Osteoblast (primary cell): ENCODE measurements at regions not wholly inside any gene's neighbourhood (a gene's known extent, or its start where the extent isn't known, plus 50 kb on each side); places are given as distances from the start of the nearest gene placed in this dataset.

Experiments
- DNase-seq: peaks from one replicate; pipeline ENCODE4 v3.0.0; 2011; ENCODE audit warnings: low spot score, mixed read lengths; ENCODE audit not compliant: insufficient read length; ENCODE audit errors: missing footprints
- H2AFZ ChIP-seq: 2 replicates; pipeline ENCODE4 v1.6.0; 2011; ENCODE audit warnings: mild to moderate bottlenecking, low read length
- H3K27ac ChIP-seq: 2 replicates; pipeline ENCODE4 v1.5.1; 2011; ENCODE audit warnings: mild to moderate bottlenecking, low read depth, low read length, moderate library complexity
- H3K27me3 ChIP-seq: 2 replicates; pipeline ENCODE4 v1.6.0; 2012; ENCODE audit warnings: mild to moderate bottlenecking, control low read depth, inconsistent platforms, low read length, moderate library complexity; ENCODE audit not compliant: insufficient read depth
- H3K36me3 ChIP-seq: 2 replicates; pipeline ENCODE4 v1.5.1; 2011; ENCODE audit warnings: mild to moderate bottlenecking, low read length, control low read depth, moderate library complexity; ENCODE audit not compliant: insufficient read depth
- H3K4me1 ChIP-seq: 2 replicates; pipeline ENCODE4 v1.5.1; 2011; ENCODE audit warnings: mild to moderate bottlenecking, low read length, control low read depth, moderate library complexity; ENCODE audit not compliant: insufficient read depth
- H3K4me2 ChIP-seq: 2 replicates; pipeline ENCODE4 v1.6.0; 2011; ENCODE audit warnings: mild to moderate bottlenecking, low read length; ENCODE audit not compliant: insufficient read depth
- H3K4me3 ChIP-seq: fragments of 200-600 bp; sonication (generic); 3 replicates; pipeline ENCODE4 v1.5.1; 2012; ENCODE audit warnings: mild to moderate bottlenecking, low read length, inconsistent platforms; ENCODE audit not compliant: insufficient read depth
- H3K79me2 ChIP-seq: 2 replicates; pipeline ENCODE4 v1.6.0; 2012; ENCODE audit warnings: mild to moderate bottlenecking, low read length, control low read depth, inconsistent platforms; ENCODE audit not compliant: insufficient read depth
- H3K9me3 ChIP-seq: 2 replicates; pipeline ENCODE4 v1.5.1; 2011; ENCODE audit warnings: low read depth, low read length, control low read depth
- H4K20me1 ChIP-seq: 2 replicates; pipeline ENCODE4 v1.6.0; 2012; ENCODE audit warnings: mild to moderate bottlenecking, low read length, control low read depth; ENCODE audit not compliant: insufficient read depth
- TF ChIP-seq, protein P1 (sequence below): IDR thresholded peaks from 2 replicates; pipeline ENCODE4 v1.5.1; 2011; ENCODE audit warnings: mild to moderate bottlenecking, low read depth, low read length, moderate library complexity; ENCODE audit errors: extremely low read depth

DNA sequence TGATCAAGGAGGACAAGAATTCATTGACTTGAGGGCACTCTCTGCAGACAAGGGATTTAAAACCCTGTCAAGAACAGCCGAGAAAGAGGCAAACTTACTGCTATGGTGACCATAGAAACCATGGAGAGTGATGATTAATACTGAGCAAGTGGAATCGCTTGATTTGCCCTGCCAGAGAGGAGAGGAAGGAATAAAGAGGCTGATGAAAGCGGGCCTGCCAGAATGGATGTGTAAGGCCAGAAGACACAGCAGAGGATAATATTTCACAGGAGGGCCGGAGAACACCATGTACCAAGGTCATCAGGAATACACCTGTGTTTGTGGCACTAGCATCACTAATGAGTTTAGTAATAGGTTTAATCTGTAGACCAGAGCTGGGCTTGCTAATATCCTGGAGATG is 221.8 kb upstream of the DCN start:
- Histone ChIP-seq H3K4me1 (no peaks in the 10 kb centered on the region), H3K27ac (no peak overlapping the region), H4K20me1 (no peaks in the 10 kb centered on the region), H3K27me3 (no peaks in the 10 kb centered on the region), H3K4me3 (no peak overlapping the region), H3K36me3 (no peaks in the 10 kb centered on the region), H3K79me2 (no peaks in the 10 kb centered on the region), H3K4me2 (no peak overlapping the region), H3K9me3 (no peaks in the 10 kb centered on the region), H2AFZ (no peak overlapping the region)
- no peak for DNase-seq
- TF ChIP-seq, protein P1, sequence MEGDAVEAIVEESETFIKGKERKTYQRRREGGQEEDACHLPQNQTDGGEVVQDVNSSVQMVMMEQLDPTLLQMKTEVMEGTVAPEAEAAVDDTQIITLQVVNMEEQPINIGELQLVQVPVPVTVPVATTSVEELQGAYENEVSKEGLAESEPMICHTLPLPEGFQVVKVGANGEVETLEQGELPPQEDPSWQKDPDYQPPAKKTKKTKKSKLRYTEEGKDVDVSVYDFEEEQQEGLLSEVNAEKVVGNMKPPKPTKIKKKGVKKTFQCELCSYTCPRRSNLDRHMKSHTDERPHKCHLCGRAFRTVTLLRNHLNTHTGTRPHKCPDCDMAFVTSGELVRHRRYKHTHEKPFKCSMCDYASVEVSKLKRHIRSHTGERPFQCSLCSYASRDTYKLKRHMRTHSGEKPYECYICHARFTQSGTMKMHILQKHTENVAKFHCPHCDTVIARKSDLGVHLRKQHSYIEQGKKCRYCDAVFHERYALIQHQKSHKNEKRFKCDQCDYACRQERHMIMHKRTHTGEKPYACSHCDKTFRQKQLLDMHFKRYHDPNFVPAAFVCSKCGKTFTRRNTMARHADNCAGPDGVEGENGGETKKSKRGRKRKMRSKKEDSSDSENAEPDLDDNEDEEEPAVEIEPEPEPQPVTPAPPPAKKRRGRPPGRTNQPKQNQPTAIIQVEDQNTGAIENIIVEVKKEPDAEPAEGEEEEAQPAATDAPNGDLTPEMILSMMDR: no peak

DNA sequence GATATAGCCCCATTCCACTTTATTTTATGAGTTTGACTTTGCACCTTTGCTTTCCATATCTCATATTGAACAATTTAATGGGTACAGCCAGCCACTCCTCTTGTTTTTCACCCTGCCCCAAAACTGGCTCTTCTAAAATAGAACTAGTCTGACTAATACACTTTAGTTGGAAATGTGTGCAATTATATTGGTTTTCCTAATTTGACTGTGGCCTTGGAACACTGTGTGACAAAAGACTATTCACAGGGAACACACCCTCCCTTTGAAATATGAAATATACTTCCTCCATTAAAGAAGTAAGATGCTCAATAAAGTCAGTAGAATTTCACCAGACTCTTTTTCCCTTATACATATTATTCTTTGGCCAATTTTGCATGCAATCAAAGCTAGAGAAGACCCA is 218.6 kb upstream of the DCN start:
- Histone ChIP-seq H3K27me3 (no peaks in the 10 kb centered on the region), H4K20me1 (no peaks in the 10 kb centered on the region), H3K4me2 (no peak overlapping the region), H3K79me2 (no peaks in the 10 kb centered on the region), H3K27ac (no peak overlapping the region), H3K4me1 (no peaks in the 10 kb centered on the region), H3K36me3 (no peaks in the 10 kb centered on the region), H3K4me3 (no peak overlapping the region), H2AFZ (no peak overlapping the region), H3K9me3 (no peaks in the 10 kb centered on the region)
- DNase-seq: peak; percentile 19
- TF ChIP-seq, protein P1: no peak

DNA sequence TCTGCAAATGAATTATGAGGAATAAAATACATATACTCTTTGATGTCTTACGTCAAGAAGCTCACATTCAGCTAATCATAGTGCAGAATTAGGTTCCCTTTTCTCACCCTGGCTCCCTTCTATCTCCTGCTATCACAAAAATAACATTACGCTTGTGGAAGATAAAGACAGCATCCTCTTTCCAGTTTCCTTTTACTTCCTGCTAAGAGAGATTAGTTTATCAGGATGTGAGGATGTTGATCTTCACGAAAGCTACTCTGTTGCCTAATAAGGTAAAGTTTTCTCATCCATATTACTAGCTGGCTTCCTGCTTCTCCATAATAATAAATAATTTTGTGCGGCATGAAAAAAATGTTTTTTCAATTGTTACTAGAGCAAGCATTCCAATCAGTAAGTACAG is 217.7 kb upstream of the DCN start:
- Histone ChIP-seq H3K27ac (no peak overlapping the region), H3K36me3 (no peaks in the 10 kb centered on the region), H3K27me3 (no peaks in the 10 kb centered on the region), H3K79me2 (no peaks in the 10 kb centered on the region), H3K9me3 (no peaks in the 10 kb centered on the region), H3K4me3 (no peak overlapping the region), H3K4me2 (no peak overlapping the region), H3K4me1 (no peaks in the 10 kb centered on the region), H4K20me1 (no peaks in the 10 kb centered on the region), H2AFZ (no peak overlapping the region)
- TF ChIP-seq, protein P1: no peak
- no peak for DNase-seq

GRCh38 chr12:91397866-91398532 is 215.4 kb upstream of the DCN start:
- Histone ChIP-seq H3K36me3 (no peaks in the 10 kb centered on the region), H4K20me1 (no peaks in the 10 kb centered on the region), H3K9me3 (no peaks in the 10 kb centered on the region), H3K79me2 (no peaks in the 10 kb centered on the region), H3K27me3 (no peaks in the 10 kb centered on the region), H3K4me1 (no peaks in the 10 kb centered on the region), H3K27ac (no peak overlapping the region), H3K4me2 (no peak overlapping the region), H2AFZ (no peak overlapping the region), H3K4me3 (no peak overlapping the region)
- TF ChIP-seq, protein P1: no peak
- no peak for DNase-seq
